HG02642 (cell line): ENCODE measurements at regions not wholly inside any gene's neighbourhood (a gene's known extent, or its start where the extent isn't known, plus 50 kb on each side); places are given as distances from the start of the nearest gene placed in this dataset.
"Not testable (repeated sequence)": the region's sequence is repeated elsewhere in the genome, so short reads cannot be mapped to it uniquely, and the experiment has no call there.

ENCODE experiments used
- ATAC-seq: cut with Tn5 transposase; IDR thresholded peaks from one replicate; pipeline ENCODE4 v1.9.1; 2021; ENCODE audit warnings: mild to moderate bottlenecking; ENCODE audit not compliant: unreplicated experiment, poor library complexity

- no peak for ATAC-seq
Measured at GRCh38 chr14:84433961-84434360, 1096.0 kb upstream of the FLRT2 start.

- no peak for ATAC-seq
Measured at GRCh38 chr14:84435820-84436324, 1094.1 kb upstream of the FLRT2 start.

- no peak for ATAC-seq
Measured at GRCh38 chr14:84436528-84436927, 1093.4 kb upstream of the FLRT2 start.

- ATAC-seq, result no peak
Measured at GRCh38 chr14:84442521-84442920, 1087.4 kb upstream of the FLRT2 start.

- no peak for ATAC-seq
Measured at GRCh38 chr14:84445486-84445885, 1084.5 kb upstream of the FLRT2 start.

GRCh38 chr14:84446250-84446649 is 1083.7 kb upstream of the FLRT2 start:
- ATAC-seq, result no peak

- no peak for ATAC-seq
Measured at GRCh38 chr14:84453307-84453950, 1076.5 kb upstream of the FLRT2 start.

- no peak for ATAC-seq
Measured at GRCh38 chr14:84454114-84454513, 1075.8 kb upstream of the FLRT2 start.

GRCh38 chr14:84456946-84457345 is 1073.0 kb upstream of the FLRT2 start:
- no peak for ATAC-seq

- ATAC-seq, result no peak
Measured at GRCh38 chr14:84458881-84459280, 1071.1 kb upstream of the FLRT2 start.

GRCh38 chr14:84465880-84466279 is 1064.1 kb upstream of the FLRT2 start:
- no peak for ATAC-seq

GRCh38 chr14:84468153-84468552 is 1061.8 kb upstream of the FLRT2 start:
- ATAC-seq, result no peak

- no peak for ATAC-seq
Measured at GRCh38 chr14:84477996-84478395, 1051.9 kb upstream of the FLRT2 start.

- no peak for ATAC-seq
Measured at GRCh38 chr14:84482256-84483071, 1047.5 kb upstream of the FLRT2 start.

- no peak for ATAC-seq
Measured at GRCh38 chr14:84483072-84483420, 1046.9 kb upstream of the FLRT2 start.

- ATAC-seq, result not testable (repeated sequence)
Measured at GRCh38 chr14:84484243-84484642, 1045.7 kb upstream of the FLRT2 start.

GRCh38 chr14:84485036-84485435 is 1044.9 kb upstream of the FLRT2 start:
- ATAC-seq, result no peak

- no peak for ATAC-seq
Measured at GRCh38 chr14:84490081-84490480, 1039.9 kb upstream of the FLRT2 start.

- no peak for ATAC-seq
Measured at GRCh38 chr14:84492685-84493084, 1037.3 kb upstream of the FLRT2 start.

GRCh38 chr14:84493779-84494178 is 1036.2 kb upstream of the FLRT2 start:
- ATAC-seq, result no peak

GRCh38 chr14:84496677-84497076 is 1033.3 kb upstream of the FLRT2 start:
- ATAC-seq, result no peak

- not testable (repeated sequence) for ATAC-seq
Measured at GRCh38 chr14:84512823-84513222, 1017.1 kb upstream of the FLRT2 start.
